Esophagus muscularis mucosa (tissue), 4 donors: ENCODE measurements at regions not wholly inside any gene's neighbourhood (a gene's known extent, or its start where the extent isn't known, plus 50 kb on each side); places are given as distances from the start of the nearest gene placed in this dataset.

Experiments used
- DNase-seq: peaks from one replicate; pipeline ENCODE4 v3.0.0-alpha.2; 2017; ENCODE audit errors: extremely low spot score
- H3K27ac ChIP-seq, 4 donors: fragments of 200-600 bp; sonication (generic); replicated peaks in 1 of 4; 1 replicate in 3 of 4; 2 replicates in 1 of 4; pipeline ENCODE4 v1.5.1; 2016 to 2019; ENCODE audit warnings: mild to moderate bottlenecking in 1 of 4
- H3K27me3 ChIP-seq, 4 donors: fragments of 200-600 bp; sonication (generic); one replicate each; pipeline versions ENCODE4 v1.5.1 to v1.6.0; 2016 to 2019
- H3K36me3 ChIP-seq, 4 donors: fragments of 200-600 bp; sonication (generic); one replicate each; pipeline ENCODE4 v1.5.1; 2016 to 2019
- H3K4me1 ChIP-seq, 4 donors: fragments of 200-600 bp; sonication (generic); one replicate each; pipeline ENCODE4 v1.5.1; 2016 to 2019
- H3K4me3 ChIP-seq, 4 donors: fragments of 200-600 bp; sonication (generic); 1 replicate in 2 of 4; 2 replicates in 2 of 4; pipeline ENCODE4 v1.5.1; 2016 to 2019; ENCODE audit warnings: mild to moderate bottlenecking in 4 of 4, moderate library complexity in 1 of 4
- H3K9me3 ChIP-seq, 4 donors: fragments of 200-600 bp; sonication (generic); 1 replicate in 3 of 4; 2 replicates in 1 of 4; pipeline ENCODE4 v1.5.1; 2016 to 2019
- EP300 ChIP-seq: sonication (generic); formaldehyde crosslinking; IDR thresholded peaks from one replicate; pipeline ENCODE4 v1.6.1; 2017; ENCODE audit warnings: antibody characterized with exemption
- POLR2A ChIP-seq: fragments of 450-650 bp; IDR thresholded peaks from one replicate; pipeline ENCODE4 v1.6.1; 2017; ENCODE audit warnings: antibody characterized with exemption, moderate library complexity, mild to moderate bottlenecking, low read depth
- POLR2AphosphoS5 ChIP-seq, 2 donors: sonication (generic); formaldehyde crosslinking; IDR thresholded peaks; one replicate each; pipeline ENCODE4 v1.6.1; 2017; ENCODE audit warnings: antibody characterized with exemption in 2 of 2
- WGBS: methylation state at CpG from one replicate; pipeline ENCODE4 v1.1.5; 2018; 5-methylcytosine and 5-hydroxymethylcytosine counted together
- intact Hi-C: fragments of 100-400 bp; cut with DNase I; formaldehyde crosslinking; loops from one replicate; pipeline ENCODE4 v1.15.1; 2023
- TF ChIP-seq, protein P1 (sequence below), 3 experiments: fragments of 200-600 bp in 2 of 3; fragments of 450-650 bp in 1 of 3; sonication (generic) in 2 of 3; IDR thresholded peaks; one replicate each; pipeline ENCODE4 v1.5.1; 2017 to 2019; ENCODE audit warnings: antibody characterized with exemption in 3 of 3, mild to moderate bottlenecking in 2 of 3, moderate library complexity in 1 of 3

DNA sequence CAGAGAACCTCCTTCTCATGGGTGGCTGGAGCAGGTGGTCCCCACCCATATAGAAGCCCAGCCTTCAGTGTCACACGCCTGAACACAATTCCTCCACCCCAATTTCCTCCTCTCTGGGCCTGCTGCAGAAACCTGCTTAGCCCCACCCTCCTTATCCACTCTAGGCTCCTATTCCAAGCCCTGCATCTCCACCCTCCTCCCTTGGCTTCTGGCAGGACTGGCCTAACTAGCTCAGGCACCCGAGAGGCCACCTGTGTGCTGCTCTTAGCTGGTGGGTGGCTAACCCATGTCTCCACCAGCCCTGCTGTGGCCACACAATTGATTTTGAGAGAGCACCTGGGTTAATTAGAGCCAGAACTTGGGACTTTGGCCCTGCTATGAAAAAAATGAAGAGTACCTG is 77.3 kb upstream of the ATP10B start:
- intact Hi-C loops, result no loop called here
- H3K27ac ChIP-seq, result no peak overlapping the region
- H3K27me3 ChIP-seq, result no peaks in the 10 kb centered on the region
- no peak overlapping the region for H3K4me3 ChIP-seq
- no peaks in the 10 kb centered on the region for H3K4me1 ChIP-seq
- 82% methylated on average over 2 of the region's 2 CpGs for WGBS
- H3K36me3 ChIP-seq, result no peaks in the 10 kb centered on the region
- no peaks in the 10 kb centered on the region for H3K9me3 ChIP-seq
- DNase-seq, result no peak
- TF ChIP-seq POLR2AphosphoS5 (IDR thresholded peaks at IDR 0.05), result no peak
- no peak for TF ChIP-seq POLR2A
- no peak for TF ChIP-seq EP300
- TF ChIP-seq, protein P1, sequence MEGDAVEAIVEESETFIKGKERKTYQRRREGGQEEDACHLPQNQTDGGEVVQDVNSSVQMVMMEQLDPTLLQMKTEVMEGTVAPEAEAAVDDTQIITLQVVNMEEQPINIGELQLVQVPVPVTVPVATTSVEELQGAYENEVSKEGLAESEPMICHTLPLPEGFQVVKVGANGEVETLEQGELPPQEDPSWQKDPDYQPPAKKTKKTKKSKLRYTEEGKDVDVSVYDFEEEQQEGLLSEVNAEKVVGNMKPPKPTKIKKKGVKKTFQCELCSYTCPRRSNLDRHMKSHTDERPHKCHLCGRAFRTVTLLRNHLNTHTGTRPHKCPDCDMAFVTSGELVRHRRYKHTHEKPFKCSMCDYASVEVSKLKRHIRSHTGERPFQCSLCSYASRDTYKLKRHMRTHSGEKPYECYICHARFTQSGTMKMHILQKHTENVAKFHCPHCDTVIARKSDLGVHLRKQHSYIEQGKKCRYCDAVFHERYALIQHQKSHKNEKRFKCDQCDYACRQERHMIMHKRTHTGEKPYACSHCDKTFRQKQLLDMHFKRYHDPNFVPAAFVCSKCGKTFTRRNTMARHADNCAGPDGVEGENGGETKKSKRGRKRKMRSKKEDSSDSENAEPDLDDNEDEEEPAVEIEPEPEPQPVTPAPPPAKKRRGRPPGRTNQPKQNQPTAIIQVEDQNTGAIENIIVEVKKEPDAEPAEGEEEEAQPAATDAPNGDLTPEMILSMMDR (IDR thresholded peaks at IDR 0.05), result no peak

DNA sequence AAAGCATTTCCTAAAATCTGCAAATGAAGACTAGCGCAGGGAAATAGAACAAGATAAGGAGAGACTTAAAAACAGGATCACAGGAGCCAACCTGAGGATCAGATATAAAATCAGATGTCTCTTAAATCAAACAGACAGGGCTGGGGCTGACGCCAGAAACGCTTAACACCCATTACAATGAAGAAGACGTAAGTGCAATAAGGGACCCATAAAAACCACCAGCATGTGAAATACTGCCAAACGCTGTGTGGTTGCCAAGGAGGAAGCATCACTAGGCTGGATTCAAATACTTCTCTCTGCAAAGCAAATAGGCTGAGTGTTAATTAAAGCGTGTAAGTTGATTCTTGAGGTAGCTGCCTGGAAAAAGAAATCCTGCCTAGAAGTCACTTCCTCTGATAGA is 74.4 kb upstream of the ATP10B start:
- no peak for DNase-seq
- intact Hi-C loops, result no loop called here
- Histone ChIP-seq H3K4me3 (no peak overlapping the region), H3K36me3 (no peaks in the 10 kb centered on the region), H3K9me3 (no peaks in the 10 kb centered on the region), H3K27me3 (no peaks in the 10 kb centered on the region), H3K27ac (no peak overlapping the region), H3K4me1 (no peaks in the 10 kb centered on the region)
- WGBS, result 21% methylated on average over 6 of the region's 6 CpGs
- TF ChIP-seq, protein P1 (IDR thresholded peaks at IDR 0.05), result no peak

DNA sequence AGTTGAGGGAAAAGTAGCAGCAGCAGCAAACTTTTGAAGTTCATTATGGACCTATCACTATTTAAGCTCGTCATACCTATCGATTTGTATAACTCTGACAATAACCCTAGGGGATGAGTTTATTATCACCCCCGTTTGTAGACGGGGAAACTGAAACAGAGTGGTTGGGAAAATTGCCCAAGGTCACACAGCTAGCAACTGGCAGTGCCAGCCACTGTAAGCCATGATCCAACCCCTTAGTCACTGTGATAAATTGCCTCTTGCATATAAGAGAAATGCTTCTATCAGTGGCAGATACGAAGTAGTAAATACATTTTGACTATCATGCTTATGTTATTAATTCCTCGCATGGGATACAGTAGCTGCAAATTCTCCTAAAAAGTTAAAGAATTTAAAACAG is 73.3 kb upstream of the ATP10B start:
- WGBS, result 79% methylated on average over 6 of the region's 6 CpGs
- Histone ChIP-seq H3K4me1 (no peaks in the 10 kb centered on the region), H3K9me3 (no peaks in the 10 kb centered on the region), H3K27me3 (no peaks in the 10 kb centered on the region), H3K4me3 (no peak overlapping the region), H3K27ac (no peak overlapping the region), H3K36me3 (no peaks in the 10 kb centered on the region)
- no peak for DNase-seq
- intact Hi-C loops, result no loop called here
- TF ChIP-seq EP300 (no peak), POLR2AphosphoS5 (IDR thresholded peaks at IDR 0.05) (no peak), POLR2A (no peak)
- TF ChIP-seq, protein P1 (IDR thresholded peaks at IDR 0.05), result no peak

DNA sequence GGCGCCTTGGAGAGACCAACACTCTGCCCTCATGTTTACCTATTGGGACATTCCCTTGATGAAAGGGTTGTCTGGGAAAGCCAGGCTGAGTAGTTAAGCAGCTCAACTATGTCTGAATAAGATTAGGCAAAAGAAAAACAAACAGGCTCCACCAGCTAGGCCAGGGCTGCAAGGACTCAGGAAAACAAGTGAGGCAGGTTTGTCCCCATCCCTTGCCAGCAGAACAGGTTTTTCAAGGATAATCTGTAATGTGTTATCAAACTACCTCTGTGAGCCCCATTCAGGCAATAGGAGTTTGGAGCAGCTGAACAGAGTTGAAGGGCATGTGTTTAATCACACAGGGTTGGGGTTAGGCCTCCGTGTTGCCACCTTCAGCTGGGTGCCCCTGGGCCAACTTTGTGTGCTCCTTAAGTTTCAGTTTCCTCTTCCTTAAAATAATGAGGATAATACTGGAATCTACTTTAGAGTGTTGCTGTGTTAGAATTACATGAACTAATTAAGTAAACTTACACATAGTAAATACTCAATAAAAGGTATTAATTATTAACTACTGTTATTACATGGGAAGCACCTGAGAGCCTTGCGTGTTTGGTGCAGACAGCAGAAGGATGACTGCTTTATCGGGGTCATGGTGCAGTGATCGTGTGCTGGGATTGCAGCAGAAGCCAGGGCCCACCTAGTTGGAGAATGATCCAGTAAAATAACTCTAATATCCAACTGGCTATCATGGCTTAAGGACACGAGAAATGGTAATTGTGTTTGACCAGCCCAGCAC is 72.1 kb upstream of the ATP10B start:
- no peaks in the 10 kb centered on the region for H3K4me1 ChIP-seq
- intact Hi-C loops, result no loop called here
- no peaks in the 10 kb centered on the region for H3K36me3 ChIP-seq
- no peak overlapping the region for H3K27ac ChIP-seq
- no peak for DNase-seq
- H3K4me3 ChIP-seq, result no peak overlapping the region
- no peak for TF ChIP-seq POLR2A
- TF ChIP-seq, protein P1 (IDR thresholded peaks at IDR 0.05), result no peak
- TF ChIP-seq EP300, result no peak
- TF ChIP-seq POLR2AphosphoS5 (IDR thresholded peaks at IDR 0.05), result no peak
- WGBS, result 80% methylated on average over 6 of the region's 6 CpGs
- H3K27me3 ChIP-seq, result no peaks in the 10 kb centered on the region
- no peaks in the 10 kb centered on the region for H3K9me3 ChIP-seq

DNA sequence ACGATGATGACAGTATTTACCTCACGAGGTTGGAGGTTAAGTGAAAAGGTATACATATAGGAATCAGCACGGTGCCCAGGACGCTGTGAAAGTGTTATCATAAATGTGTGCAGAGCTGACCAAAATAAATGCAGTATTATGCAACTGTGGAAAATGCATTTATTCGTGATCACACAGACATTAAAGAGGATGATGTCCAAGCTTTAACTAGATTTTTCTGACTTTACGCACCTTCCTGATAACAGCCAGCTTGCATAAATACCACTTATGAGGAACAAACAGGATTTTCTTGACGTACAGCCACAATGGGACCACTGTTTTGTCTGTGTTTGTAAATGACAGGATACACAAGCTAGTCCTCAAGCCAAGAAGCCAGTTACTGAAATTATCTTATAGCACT is 71.4 kb upstream of the ATP10B start:
- H3K4me3 ChIP-seq, result no peak overlapping the region
- intact Hi-C loops, result no loop called here
- 57% methylated on average over 7 of the region's 7 CpGs for WGBS
- no peak for DNase-seq
- no peak overlapping the region for H3K27ac ChIP-seq
- no peaks in the 10 kb centered on the region for H3K36me3 ChIP-seq
- TF ChIP-seq, protein P1 (IDR thresholded peaks at IDR 0.05), result no peak
- TF ChIP-seq POLR2A, result no peak
- no peak for TF ChIP-seq POLR2AphosphoS5 (IDR thresholded peaks at IDR 0.05)
- TF ChIP-seq EP300, result no peak
- H3K27me3 ChIP-seq, result no peaks in the 10 kb centered on the region
- H3K9me3 ChIP-seq, result no peaks in the 10 kb centered on the region
- H3K4me1 ChIP-seq, result no peaks in the 10 kb centered on the region
